ENCODE measurements at regions not wholly inside any gene's neighbourhood (a gene's known extent, or its start where the extent isn't known, plus 50 kb on each side); places are given as distances from the start of the nearest gene placed in this dataset.

GRCh38 chr2:156009293-156009692 lies 323.2 kb downstream of the NR4A2 start:
- H3K4me1 ChIP-seq (ENCODE audit: insufficient read depth, low read length, poor library complexity, severe bottlenecking), result no peaks in the 10 kb centered on the region
- H3K9me3 ChIP-seq (ENCODE audit: insufficient read depth, low read depth, low read length), result no peaks in the 10 kb centered on the region
- no peaks in the 10 kb centered on the region for H3K36me3 ChIP-seq (ENCODE audit: insufficient read depth, low read length)
- TF ChIP-seq, protein P1, sequence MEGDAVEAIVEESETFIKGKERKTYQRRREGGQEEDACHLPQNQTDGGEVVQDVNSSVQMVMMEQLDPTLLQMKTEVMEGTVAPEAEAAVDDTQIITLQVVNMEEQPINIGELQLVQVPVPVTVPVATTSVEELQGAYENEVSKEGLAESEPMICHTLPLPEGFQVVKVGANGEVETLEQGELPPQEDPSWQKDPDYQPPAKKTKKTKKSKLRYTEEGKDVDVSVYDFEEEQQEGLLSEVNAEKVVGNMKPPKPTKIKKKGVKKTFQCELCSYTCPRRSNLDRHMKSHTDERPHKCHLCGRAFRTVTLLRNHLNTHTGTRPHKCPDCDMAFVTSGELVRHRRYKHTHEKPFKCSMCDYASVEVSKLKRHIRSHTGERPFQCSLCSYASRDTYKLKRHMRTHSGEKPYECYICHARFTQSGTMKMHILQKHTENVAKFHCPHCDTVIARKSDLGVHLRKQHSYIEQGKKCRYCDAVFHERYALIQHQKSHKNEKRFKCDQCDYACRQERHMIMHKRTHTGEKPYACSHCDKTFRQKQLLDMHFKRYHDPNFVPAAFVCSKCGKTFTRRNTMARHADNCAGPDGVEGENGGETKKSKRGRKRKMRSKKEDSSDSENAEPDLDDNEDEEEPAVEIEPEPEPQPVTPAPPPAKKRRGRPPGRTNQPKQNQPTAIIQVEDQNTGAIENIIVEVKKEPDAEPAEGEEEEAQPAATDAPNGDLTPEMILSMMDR (conservative IDR thresholded peaks at IDR 0.05; ENCODE audit: low read length), result no peak
- no peak for TF ChIP-seq EZH2phosphoT487 (IDR thresholded peaks at IDR 0.05; ENCODE audit: borderline replicate concordance)
- no peaks in the 10 kb centered on the region for H4K20me1 ChIP-seq (ENCODE audit: insufficient read depth, low read length, poor library complexity, severe bottlenecking)
- H3K79me2 ChIP-seq (ENCODE audit: insufficient read depth, low read length), result no peaks in the 10 kb centered on the region
- H3K9ac ChIP-seq (ENCODE audit: low read depth, low read length, poor library complexity, severe bottlenecking), result no peak overlapping the region
- no peak overlapping the region for H3K4me3 ChIP-seq (ENCODE audit: low read length, poor library complexity, severe bottlenecking)
- no peaks in the 10 kb centered on the region for H3K9me2 ChIP-seq (replicated peaks; ENCODE audit: low read depth, low read length)
- no peaks in the 10 kb centered on the region for H3K27me3 ChIP-seq (ENCODE audit: insufficient read depth, low read length, poor library complexity, severe bottlenecking)
- no peak overlapping the region for H2AFZ ChIP-seq (ENCODE audit: low read length)
- no peaks in the 10 kb centered on the region for H3F3A ChIP-seq (ENCODE audit: low read depth)
- no peak overlapping the region for H3K4me2 ChIP-seq (ENCODE audit: low read depth, low read length, poor library complexity, severe bottlenecking)

DNA sequence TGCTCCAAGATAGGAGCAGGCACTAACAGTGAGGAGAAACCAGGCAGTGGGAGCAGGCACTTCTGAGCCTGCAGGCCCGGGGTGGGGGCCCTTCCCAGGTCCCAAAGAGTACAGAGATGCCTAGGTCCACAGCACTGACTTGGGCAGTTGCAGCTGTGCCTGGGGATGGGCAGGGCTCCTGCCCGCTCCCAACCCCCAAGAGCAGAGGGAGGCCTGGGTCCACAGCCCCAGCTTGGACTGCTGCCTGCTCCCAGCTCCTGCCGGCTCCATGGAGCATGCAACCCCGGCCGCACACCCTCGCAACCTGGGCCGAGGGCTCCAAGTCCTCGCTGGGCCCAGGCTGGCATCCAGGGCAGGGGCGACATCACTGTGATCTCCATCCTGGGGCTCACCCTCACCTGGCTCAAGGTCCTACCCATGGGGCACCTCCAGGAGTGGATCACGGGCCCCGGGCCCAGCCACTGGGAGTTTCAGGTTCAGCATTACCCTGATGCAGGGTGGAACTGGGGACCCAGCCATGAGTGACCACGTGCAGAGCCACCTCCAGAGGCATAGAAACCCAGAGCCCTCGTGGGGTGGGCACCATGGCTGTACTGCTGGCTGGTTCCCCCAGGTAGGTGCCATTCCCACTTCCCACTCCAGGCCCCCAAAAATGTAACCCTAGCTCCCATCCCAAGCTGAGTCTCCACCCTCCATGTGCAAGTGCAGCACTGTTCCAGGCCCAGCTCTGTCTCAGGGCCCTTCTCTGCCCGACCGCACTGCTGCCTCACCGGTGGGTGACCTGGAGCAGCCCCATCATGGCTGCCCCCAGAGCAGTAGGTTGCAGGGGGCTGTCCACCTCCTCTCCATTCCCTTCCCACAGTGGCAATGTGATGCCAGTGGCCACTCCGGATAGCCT lies 325.6 kb downstream of the NR4A2 start:
- Histone ChIP-seq H3K27me3 (ENCODE audit: insufficient read depth, low read length, poor library complexity, severe bottlenecking) (no peaks in the 10 kb centered on the region), H3K9me3 (ENCODE audit: insufficient read depth, low read depth, low read length) (no peaks in the 10 kb centered on the region), H3K9ac (ENCODE audit: low read depth, low read length, poor library complexity, severe bottlenecking) (no peak overlapping the region), H3K4me1 (ENCODE audit: insufficient read depth, low read length, poor library complexity, severe bottlenecking) (no peaks in the 10 kb centered on the region), H3K4me3 (ENCODE audit: low read length, poor library complexity, severe bottlenecking) (no peak overlapping the region), H4K20me1 (ENCODE audit: insufficient read depth, low read length, poor library complexity, severe bottlenecking) (no peaks in the 10 kb centered on the region), H3F3A (ENCODE audit: low read depth) (no peaks in the 10 kb centered on the region), H3K4me2 (ENCODE audit: low read depth, low read length, poor library complexity, severe bottlenecking) (no peak overlapping the region), H3K36me3 (ENCODE audit: insufficient read depth, low read length) (no peaks in the 10 kb centered on the region), H3K9me2 (replicated peaks; ENCODE audit: low read depth, low read length) (no peaks in the 10 kb centered on the region), H2AFZ (ENCODE audit: low read length) (no peak overlapping the region), H3K79me2 (ENCODE audit: insufficient read depth, low read length) (no peaks in the 10 kb centered on the region)
- TF ChIP-seq, protein P1 (conservative IDR thresholded peaks at IDR 0.05; ENCODE audit: low read length), result no peak
- no peak for TF ChIP-seq EZH2phosphoT487 (IDR thresholded peaks at IDR 0.05; ENCODE audit: borderline replicate concordance)

GRCh38 chr2:156005999-156006712 lies 326.4 kb downstream of the NR4A2 start:
- Histone ChIP-seq H3K36me3 (ENCODE audit: insufficient read depth, low read length) (no peaks in the 10 kb centered on the region), H3K27me3 (ENCODE audit: insufficient read depth, low read length, poor library complexity, severe bottlenecking) (no peaks in the 10 kb centered on the region)

More at GRCh38 chr2:156005999-156006712, 326.4 kb downstream of the NR4A2 start:
- Histone ChIP-seq H2AFZ (ENCODE audit: low read length) (no peak overlapping the region), H3K79me2 (ENCODE audit: insufficient read depth, low read length) (no peaks in the 10 kb centered on the region), H3K4me2 (ENCODE audit: low read depth, low read length, poor library complexity, severe bottlenecking) (no peak overlapping the region), H4K20me1 (ENCODE audit: insufficient read depth, low read length, poor library complexity, severe bottlenecking) (no peaks in the 10 kb centered on the region), H3K9me3 (ENCODE audit: insufficient read depth, low read depth, low read length) (no peaks in the 10 kb centered on the region), H3K4me1 (ENCODE audit: insufficient read depth, low read length, poor library complexity, severe bottlenecking) (no peaks in the 10 kb centered on the region), H3F3A (ENCODE audit: low read depth) (no peaks in the 10 kb centered on the region), H3K4me3 (ENCODE audit: low read length, poor library complexity, severe bottlenecking) (no peak overlapping the region), H3K9ac (ENCODE audit: low read depth, low read length, poor library complexity, severe bottlenecking) (no peak overlapping the region), H3K9me2 (replicated peaks; ENCODE audit: low read depth, low read length) (no peaks in the 10 kb centered on the region)
- TF ChIP-seq EZH2phosphoT487 (IDR thresholded peaks at IDR 0.05; ENCODE audit: borderline replicate concordance), result no peak
- TF ChIP-seq, protein P1 (conservative IDR thresholded peaks at IDR 0.05; ENCODE audit: low read length), result no peak
